Heart left ventricle (tissue), 16 donors: ENCODE measurements at regions not wholly inside any gene's neighbourhood (a gene's known extent, or its start where the extent isn't known, plus 50 kb on each side); places are given as distances from the start of the nearest gene placed in this dataset.

Experiments used
- ATAC-seq, 4 donors: fragments of 200-7000 bp; cut with Tn5 transposase; one replicate each; pipeline ENCODE4 v1.9.1; 2020 to 2022; ENCODE audit warnings: moderate library complexity in 4 of 4, mild to moderate bottlenecking in 3 of 4, moderate number of reproducible peaks in 1 of 4
- DNase-seq, 5 donors: peaks; one replicate each; pipeline ENCODE4 v3.0.0-alpha.2; 2020
- H3K27ac ChIP-seq, 12 donors: fragments of 200-600 bp; sonication (generic) in 4 of 12; one replicate each; pipeline versions ENCODE4 v1.5.0 to v1.8.0; 2016 to 2022; ENCODE audit warnings: mild to moderate bottlenecking in 2 of 12
- H3K27me3 ChIP-seq, 9 donors: fragments of 200-600 bp; sonication (generic) in 2 of 9; one replicate each; pipeline versions ENCODE4 v1.5.1 to v1.8.0; 2016 to 2022; ENCODE audit warnings: mild to moderate bottlenecking in 3 of 9
- H3K36me3 ChIP-seq, 9 donors: fragments of 200-600 bp; sonication (generic) in 2 of 9; one replicate each; pipeline versions ENCODE4 v1.5.0 to v1.8.0; 2018 to 2022; ENCODE audit warnings: mild to moderate bottlenecking in 2 of 9
- H3K4me1 ChIP-seq, 12 donors: fragments of 200-600 bp; sonication (generic) in 4 of 12; one replicate each; pipeline versions ENCODE4 v1.5.0 to v1.8.0; 2016 to 2022; ENCODE audit warnings: mild to moderate bottlenecking in 3 of 12
- H3K4me3 ChIP-seq, 12 donors: fragments of 200-600 bp; sonication (generic) in 4 of 12; one replicate each; pipeline versions ENCODE4 v1.5.0 to v1.8.0; 2017 to 2022; ENCODE audit warnings: mild to moderate bottlenecking in 9 of 12, moderate library complexity in 4 of 12
- H3K9me3 ChIP-seq, 12 donors: fragments of 200-600 bp; sonication (generic) in 4 of 12; one replicate each; pipeline versions ENCODE4 v1.5.0 to v1.8.0; 2016 to 2022; ENCODE audit warnings: mild to moderate bottlenecking in 1 of 12
- CTCF ChIP-seq, 12 donors: fragments of 200-600 bp; sonication (generic) in 4 of 12; IDR thresholded peaks; one replicate each; pipeline versions ENCODE4 v1.5.0 to v1.8.0; 2018 to 2022; ENCODE audit warnings: antibody characterized with exemption in 12 of 12, mild to moderate bottlenecking in 5 of 12
- POLR2A ChIP-seq, 2 donors: fragments of 450-650 bp; IDR thresholded peaks; one replicate each; pipeline ENCODE4 v1.6.1; 2017; ENCODE audit warnings: antibody characterized with exemption in 2 of 2, mild to moderate bottlenecking in 2 of 2, moderate library complexity in 2 of 2
- WGBS, 4 donors: extraction: QIAGEN DNeasy Blood & Tissue Kit in 2 of 4; methylation state at CpG; one replicate each; pipeline versions ENCODE4 v1.1.5 to v1.1.7; 2013 to 2018; 5-methylcytosine and 5-hydroxymethylcytosine counted together
- intact Hi-C, 10 donors: fragments of 100-400 bp; cut with DNase I; formaldehyde crosslinking; loops; one replicate each; pipeline versions ENCODE4 v1.11.1 to v1.14.2; 2022
- donor health status: ischemic (EF 13 %, LVEDD 7.1; RV severe dilation, severe dysfunction).
- donor health status: healthy with polysubstance abuse.
- donor health status: DM: no; HTN: yes; CAD: no.
- donor health status: DM: no; HTN: no; CAD: no.
- donor health status: ischemic (EF 25% LVEDD 6.9; RV normal size, moderate dysfunction).
- donor health status: ischemic (EF 25% LVEDD 5.7; RV mildly dilated, moderate dysfunction).
- donor health status: healthy.
- donor health status: DM: yes; HTN: yes; CAD: no.
- donor health status: ischemic (EF 35%, LVEDD 5.7; RV mildly dilated, moderate dysfunction).
- donor health status: nonischemic (EF 11% LVEDD 7.7; RV severe dilation, severe dysfunction).
- donor health status: DM: yes; HTN: yes; CAD: no.
- donor health status: PGD.
- donor health status: ischemic (EF 29% LVEDD 5.4; RV normal size, mild dysfunction).
- donor health status: nonischemic (EF 23%, LVEDD 6.1; RV moderate dilation, normal function).

- Histone ChIP-seq H3K36me3 (no peaks in the 10 kb centered on the region), H3K9me3 (no peaks in the 10 kb centered on the region), H3K27me3 (peaks cover 4 to 41% (median 13%) of the 10 kb centered on the region in 9 donors), H3K4me1 (peaks cover 0 to 11% (median 3%) of the 10 kb centered on the region in 12 donors), H3K4me3 (no peak overlapping the region), H3K27ac (no peak overlapping the region)
- 88 to 100% (median 92%) methylated on average over 1 of the region's 1 CpG for WGBS, 4 donors
- ATAC-seq (no peak), DNase-seq (no peak)
- TF ChIP-seq CTCF (IDR thresholded peaks at IDR 0.05) (no peak), POLR2A (IDR thresholded peaks at IDR 0.05) (no peak)
- intact Hi-C loops, result no loop called here
Measured at GRCh38 chr2:129927696-129928095, 51.8 kb upstream of the RAB6C start.

- Histone ChIP-seq H3K36me3 (no peaks in the 10 kb centered on the region), H3K27me3 (peaks cover 0 to 47% (median 10%) of the 10 kb centered on the region in 9 donors), H3K9me3 (no peaks in the 10 kb centered on the region), H3K4me3 (no peak overlapping the region), H3K4me1 (peaks cover 0 to 2% (median 0%) of the 10 kb centered on the region in 12 donors), H3K27ac (peak overlapping the region in 6 of 12 donors; percentile 24 to 59 (median 40))
- DNase-seq, result peak in 3 of 5 donors; percentile 22 to 79 (median 74)
- intact Hi-C loops, result no loop called here
- no peak for TF ChIP-seq POLR2A (IDR thresholded peaks at IDR 0.05)
- no peak for TF ChIP-seq CTCF (IDR thresholded peaks at IDR 0.05)
- ATAC-seq, result peak; percentile 72 to 92 (median 86)
- 69 to 76% (median 75%) methylated on average over 12 to 13 of the region's 13 CpGs for WGBS, 4 donors
Measured at GRCh38 chr2:129929321-129930290, 49.9 kb upstream of the RAB6C start.
